Esophagus squamous epithelium (tissue), 4 donors: ENCODE measurements at regions not wholly inside any gene's neighbourhood (a gene's known extent, or its start where the extent isn't known, plus 50 kb on each side); places are given as distances from the start of the nearest gene placed in this dataset.

Source experiments
- POLR2A ChIP-seq, 4 donors: fragments of 450-650 bp; IDR thresholded peaks; one replicate each; pipeline ENCODE4 v1.6.1; 2017; ENCODE audit warnings: antibody characterized with exemption in 4 of 4, mild to moderate bottlenecking in 4 of 4, moderate library complexity in 3 of 4
- TF ChIP-seq, protein P1 (sequence below), 6 experiments: fragments of 450-650 bp in 4 of 6; fragments of 200-600 bp in 2 of 6; sonication (generic) in 2 of 6; IDR thresholded peaks; one replicate each; pipeline ENCODE4 v1.5.1; 2016 to 2019; ENCODE audit warnings: antibody characterized with exemption in 6 of 6, mild to moderate bottlenecking in 4 of 6, moderate library complexity in 4 of 6

DNA sequence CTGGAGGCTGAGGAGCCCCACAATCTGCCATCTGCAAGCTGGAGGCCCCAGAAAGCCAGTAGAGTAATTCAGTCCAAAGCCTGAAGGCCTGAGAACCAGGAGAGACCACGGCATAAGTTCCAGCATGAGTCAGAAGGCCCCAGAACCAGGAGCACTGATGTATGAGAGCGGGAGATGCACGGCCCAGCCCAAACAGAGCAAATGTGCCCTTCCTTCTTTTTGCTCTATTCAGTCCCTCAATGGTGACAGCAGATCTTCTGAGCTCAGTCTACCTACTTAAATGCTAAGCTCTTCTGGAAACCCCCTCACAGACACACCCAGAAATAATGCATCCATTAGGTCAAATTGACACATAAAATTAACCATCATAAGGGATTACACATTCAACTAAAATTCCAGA is 277.6 kb downstream of the ATPSCKMT start:
- TF ChIP-seq POLR2A (IDR thresholded peaks at IDR 0.05): no peak
- TF ChIP-seq, protein P1, sequence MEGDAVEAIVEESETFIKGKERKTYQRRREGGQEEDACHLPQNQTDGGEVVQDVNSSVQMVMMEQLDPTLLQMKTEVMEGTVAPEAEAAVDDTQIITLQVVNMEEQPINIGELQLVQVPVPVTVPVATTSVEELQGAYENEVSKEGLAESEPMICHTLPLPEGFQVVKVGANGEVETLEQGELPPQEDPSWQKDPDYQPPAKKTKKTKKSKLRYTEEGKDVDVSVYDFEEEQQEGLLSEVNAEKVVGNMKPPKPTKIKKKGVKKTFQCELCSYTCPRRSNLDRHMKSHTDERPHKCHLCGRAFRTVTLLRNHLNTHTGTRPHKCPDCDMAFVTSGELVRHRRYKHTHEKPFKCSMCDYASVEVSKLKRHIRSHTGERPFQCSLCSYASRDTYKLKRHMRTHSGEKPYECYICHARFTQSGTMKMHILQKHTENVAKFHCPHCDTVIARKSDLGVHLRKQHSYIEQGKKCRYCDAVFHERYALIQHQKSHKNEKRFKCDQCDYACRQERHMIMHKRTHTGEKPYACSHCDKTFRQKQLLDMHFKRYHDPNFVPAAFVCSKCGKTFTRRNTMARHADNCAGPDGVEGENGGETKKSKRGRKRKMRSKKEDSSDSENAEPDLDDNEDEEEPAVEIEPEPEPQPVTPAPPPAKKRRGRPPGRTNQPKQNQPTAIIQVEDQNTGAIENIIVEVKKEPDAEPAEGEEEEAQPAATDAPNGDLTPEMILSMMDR (IDR thresholded peaks at IDR 0.05): no peak
